MG63 (cell line): ENCODE measurements at regions not wholly inside any gene's neighbourhood (a gene's known extent, or its start where the extent isn't known, plus 50 kb on each side); places are given as distances from the start of the nearest gene placed in this dataset.
A peak's percentile ranks its signal among the peaks of the same experiment; 100 is the strongest.
"Not testable (repeated sequence)": the region's sequence is repeated elsewhere in the genome, so short reads cannot be mapped to it uniquely, and the experiment has no call there.

ENCODE experiments used
- DNase-seq: peaks from one replicate; pipeline ENCODE4 v3.0.0-alpha.2; 2020
- H3K27me3 ChIP-seq: fragments of 250-450 bp; sonication (Bioruptor Pico); 2 replicates; pipeline ENCODE4 v1.5.1; 2020; ENCODE audit warnings: mild to moderate bottlenecking, moderate library complexity
- H3K36me3 ChIP-seq: fragments of 250-450 bp; sonication (Bioruptor Pico); 2 replicates; pipeline ENCODE4 v1.5.1; 2020; ENCODE audit warnings: mild to moderate bottlenecking, moderate library complexity
- H3K4me3 ChIP-seq: fragments of 250-450 bp; sonication (Bioruptor Pico); 2 replicates; pipeline ENCODE4 v1.5.1; 2020; ENCODE audit warnings: mild to moderate bottlenecking, moderate library complexity
- H3K9me3 ChIP-seq: fragments of 250-450 bp; sonication (Bioruptor Pico); 2 replicates; pipeline ENCODE4 v1.5.1; 2020; ENCODE audit warnings: mild to moderate bottlenecking, moderate library complexity

DNA sequence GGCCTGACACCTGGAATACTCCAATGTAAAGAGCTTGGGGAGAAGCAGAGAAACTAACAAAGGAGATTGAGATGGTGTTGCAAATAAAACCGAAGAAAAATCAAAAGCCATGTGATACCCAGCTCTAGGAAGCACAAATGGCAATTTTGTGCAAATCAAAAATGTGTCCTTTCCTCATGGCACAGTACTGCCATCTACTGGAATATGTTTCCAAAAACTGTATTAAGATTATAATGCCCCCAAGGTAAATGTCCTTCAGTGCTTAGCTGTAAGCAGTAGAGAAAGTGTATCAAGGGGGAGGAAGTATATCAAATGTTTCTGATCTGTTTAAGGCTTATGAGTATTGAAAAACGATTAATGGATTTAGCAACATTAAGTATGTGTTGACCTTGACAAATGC is 620.3 kb downstream of the ZWINT start:
- not testable (repeated sequence) for H3K36me3 ChIP-seq, DNase-seq, H3K27me3 ChIP-seq, H3K4me3 ChIP-seq, H3K9me3 ChIP-seq

DNA sequence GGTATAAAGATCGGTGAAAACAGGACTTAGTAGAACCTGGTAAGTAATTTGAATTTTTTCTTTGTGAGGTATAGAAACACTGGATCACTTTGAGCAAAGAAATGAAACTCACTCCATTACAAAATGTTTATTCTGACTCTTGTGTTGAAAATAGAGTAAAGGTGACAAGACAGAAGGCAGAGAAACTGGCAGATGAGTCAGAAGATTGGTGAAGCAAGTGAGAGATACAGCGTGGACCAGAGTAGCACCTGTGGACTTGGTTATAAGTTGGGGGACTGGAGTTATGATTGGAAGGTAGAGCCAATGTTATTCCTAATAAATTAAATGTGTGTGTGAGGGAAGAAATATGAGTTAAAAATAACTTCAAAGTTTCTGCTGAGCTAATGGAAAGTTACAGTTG is 620.9 kb downstream of the ZWINT start:
- H3K4me3 ChIP-seq, result no peak overlapping the region
- no peaks in the 10 kb centered on the region for H3K36me3 ChIP-seq
- DNase-seq, result no peak
- H3K27me3 ChIP-seq, result no peaks in the 10 kb centered on the region
- no peaks in the 10 kb centered on the region for H3K9me3 ChIP-seq

DNA sequence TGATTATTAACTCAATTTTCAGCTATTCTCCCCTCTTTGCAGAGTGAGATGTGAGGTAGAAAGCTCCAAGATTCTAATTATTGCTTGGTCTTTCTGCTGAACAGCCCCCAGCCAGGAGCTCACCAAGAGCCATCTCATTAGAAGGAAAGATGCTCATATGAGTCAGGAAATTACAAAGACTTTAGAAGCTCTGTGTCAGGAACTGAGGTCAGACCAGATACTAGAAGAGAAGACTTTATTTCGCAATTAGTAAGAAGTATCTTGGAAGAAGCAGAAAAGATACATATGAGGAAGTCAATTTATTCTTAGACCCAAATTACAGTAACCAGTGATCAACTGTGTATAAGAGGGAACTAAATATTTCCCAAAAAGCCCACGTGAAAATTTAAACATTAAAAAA is 626.9 kb downstream of the ZWINT start:
- H3K9me3 ChIP-seq, result no peaks in the 10 kb centered on the region
- no peak overlapping the region for H3K4me3 ChIP-seq
- no peaks in the 10 kb centered on the region for H3K36me3 ChIP-seq
- H3K27me3 ChIP-seq, result no peaks in the 10 kb centered on the region
- DNase-seq, result no peak

DNA sequence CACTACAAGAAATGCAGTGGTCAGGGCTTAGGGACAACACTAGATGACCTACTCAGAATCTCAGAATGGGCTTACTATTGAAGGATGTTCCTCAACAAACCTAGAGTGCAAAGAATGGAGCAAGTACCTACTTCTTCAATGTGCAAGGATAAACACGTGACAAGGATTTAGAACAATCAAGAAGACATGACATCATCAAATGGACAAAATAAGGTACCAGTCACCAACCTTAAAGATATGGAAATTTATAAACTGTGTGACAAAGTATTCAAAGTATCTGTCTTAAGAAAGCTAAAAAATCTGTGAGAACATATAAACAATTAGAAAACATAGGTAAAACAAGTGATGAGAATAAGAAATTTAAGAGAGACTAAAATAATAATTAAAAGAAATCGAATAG is 656.1 kb downstream of the ZWINT start:
- DNase-seq, result no peak
- Histone ChIP-seq H3K9me3 (no peaks in the 10 kb centered on the region), H3K27me3 (no peaks in the 10 kb centered on the region), H3K36me3 (no peaks in the 10 kb centered on the region), H3K4me3 (no peak overlapping the region)

DNA sequence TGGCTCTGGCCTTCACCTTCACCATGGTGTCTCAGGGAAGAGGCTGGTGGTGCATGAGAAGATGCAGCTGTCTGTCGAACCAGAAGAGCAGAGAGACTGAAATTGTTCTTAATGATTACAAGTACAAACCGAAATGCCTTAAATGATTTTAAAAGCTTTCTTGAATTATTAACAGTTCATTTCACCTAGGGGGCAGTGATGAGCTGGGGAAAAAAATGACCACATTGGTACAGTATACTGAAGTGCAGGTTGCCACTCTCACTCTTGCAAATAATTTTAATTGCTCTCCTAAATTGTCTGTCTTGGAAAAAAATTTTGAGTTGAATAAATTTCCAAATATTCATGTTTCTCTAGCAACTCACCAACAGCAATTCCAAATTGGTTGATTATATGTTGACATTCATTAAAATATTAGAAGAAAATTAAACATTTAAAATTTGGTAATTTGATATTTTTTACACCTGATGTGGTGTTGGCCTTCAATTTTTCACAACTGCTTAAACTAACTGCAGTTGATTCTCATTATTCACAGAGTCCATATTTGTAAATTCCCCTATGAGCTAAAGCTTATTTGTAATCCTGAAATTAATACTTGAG is 692.6 kb downstream of the ZWINT start:
- H3K4me3 ChIP-seq, result no peak overlapping the region
- H3K9me3 ChIP-seq, result no peaks in the 10 kb centered on the region
- DNase-seq, result no peak
- no peaks in the 10 kb centered on the region for H3K36me3 ChIP-seq
- no peaks in the 10 kb centered on the region for H3K27me3 ChIP-seq

DNA sequence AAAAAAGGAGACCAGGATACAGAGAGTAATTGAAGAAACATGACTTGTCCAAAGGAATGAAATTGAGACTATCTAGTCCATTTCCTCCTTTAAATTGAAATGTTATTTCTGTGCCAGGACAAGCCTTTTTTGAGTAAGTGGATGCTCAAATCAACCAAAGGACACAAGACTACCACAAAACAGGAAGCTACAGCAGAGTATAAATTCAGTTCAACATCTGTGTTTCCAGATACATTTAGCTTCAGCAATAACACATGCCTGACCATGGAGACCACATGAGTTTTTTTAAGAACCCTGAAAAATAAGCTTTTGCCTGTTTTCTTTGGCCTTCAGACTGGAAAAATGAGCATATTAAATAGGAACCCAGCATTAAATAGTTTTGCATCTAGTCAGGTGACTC is 707.5 kb downstream of the ZWINT start:
- Histone ChIP-seq H3K36me3 (no peaks in the 10 kb centered on the region), H3K27me3 (no peaks in the 10 kb centered on the region)

DNA sequence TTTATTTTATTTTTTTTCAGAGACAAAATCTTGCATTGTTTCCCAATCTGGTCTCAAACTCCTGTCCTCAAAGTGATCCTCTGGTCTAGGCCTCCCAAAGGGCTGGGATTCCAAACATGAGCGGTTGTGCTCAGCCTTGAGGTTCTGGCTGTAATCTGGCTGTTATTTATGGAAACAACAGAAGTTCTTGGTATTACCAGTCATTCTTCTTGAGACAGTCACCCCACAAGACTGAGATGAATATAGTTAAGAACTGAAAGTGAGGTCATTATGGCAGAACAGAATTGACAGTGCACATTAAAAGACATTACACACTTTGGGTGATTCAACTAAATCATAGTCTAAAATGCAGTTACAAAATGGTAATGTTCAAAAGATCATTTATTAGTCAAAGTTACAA is 719.5 kb downstream of the ZWINT start:
- no peak overlapping the region for H3K4me3 ChIP-seq
- H3K9me3 ChIP-seq, result no peaks in the 10 kb centered on the region
- H3K36me3 ChIP-seq, result no peaks in the 10 kb centered on the region
- H3K27me3 ChIP-seq, result no peaks in the 10 kb centered on the region
- DNase-seq, result no peak

More for the DNA sequence above, 707.5 kb downstream of the ZWINT start:
- H3K4me3 ChIP-seq, result no peak overlapping the region
- no peak for DNase-seq
- H3K9me3 ChIP-seq, result no peaks in the 10 kb centered on the region

DNA sequence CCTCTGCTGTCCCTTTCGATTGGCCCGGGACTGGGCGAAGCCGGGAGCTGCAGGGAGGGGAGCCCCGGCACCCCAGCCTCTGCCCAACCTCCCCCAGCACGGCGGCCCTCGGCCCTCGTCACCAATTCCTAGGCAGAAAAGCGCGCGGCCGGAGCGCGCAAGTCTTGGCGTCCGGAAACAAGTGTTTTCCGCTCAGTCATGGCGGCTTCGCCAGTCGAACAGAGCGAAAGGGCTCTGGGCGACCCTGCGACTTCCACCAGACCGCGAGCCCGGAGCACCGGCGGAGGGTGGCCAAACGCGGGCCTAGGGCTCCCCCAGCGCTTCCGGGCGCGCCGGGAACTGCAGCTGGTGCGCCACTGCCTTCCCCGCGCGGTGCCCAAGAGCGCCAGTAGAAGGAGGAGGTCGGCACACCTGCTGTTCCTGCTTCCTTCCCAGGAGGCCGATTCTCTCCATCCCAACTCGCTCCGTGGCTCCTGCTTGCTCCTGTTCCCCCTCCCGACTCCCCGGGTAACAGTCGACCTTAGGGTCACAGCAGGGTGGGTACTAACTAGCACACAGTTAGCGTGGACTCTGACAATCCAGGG is 729.9 kb downstream of the ZWINT start:
- no peaks in the 10 kb centered on the region for H3K36me3 ChIP-seq
- H3K4me3 ChIP-seq, result peak overlapping the region; percentile 53
- H3K9me3 ChIP-seq, result no peaks in the 10 kb centered on the region
- peaks cover 22% of the 10 kb centered on the region for H3K27me3 ChIP-seq
- peak; percentile 58 for DNase-seq

DNA sequence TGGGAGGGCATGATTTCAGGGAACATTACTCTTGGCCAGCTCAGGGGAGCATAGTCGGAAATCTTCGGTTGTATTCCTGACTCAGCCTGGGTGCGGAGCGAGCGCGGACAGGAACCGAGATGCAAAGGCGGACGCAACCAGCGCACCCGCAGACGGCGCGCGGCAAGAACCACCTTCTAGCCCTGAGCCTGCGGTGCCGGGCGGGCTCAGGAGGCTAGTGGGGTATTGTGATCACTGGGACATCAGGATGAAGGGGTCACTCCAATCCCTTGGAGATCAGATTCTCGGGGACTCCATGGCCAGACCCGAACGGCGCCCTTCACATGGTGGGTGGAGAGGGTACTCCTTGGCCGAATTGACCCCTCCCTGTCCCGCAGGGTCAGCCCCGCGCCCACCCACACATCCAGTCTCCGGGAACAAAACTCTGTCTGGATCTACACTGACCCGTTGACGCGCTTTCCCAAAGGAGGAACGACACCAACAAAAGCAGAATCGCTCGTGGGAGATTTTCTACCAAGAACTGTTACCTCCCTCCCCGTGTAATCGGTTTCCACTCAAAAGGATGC is 730.5 kb downstream of the ZWINT start:
- Histone ChIP-seq H3K4me3 (peak overlapping the region; percentile 53), H3K36me3 (no peaks in the 10 kb centered on the region), H3K27me3 (peaks cover 22% of the 10 kb centered on the region), H3K9me3 (no peaks in the 10 kb centered on the region)
- DNase-seq, result no peak

DNA sequence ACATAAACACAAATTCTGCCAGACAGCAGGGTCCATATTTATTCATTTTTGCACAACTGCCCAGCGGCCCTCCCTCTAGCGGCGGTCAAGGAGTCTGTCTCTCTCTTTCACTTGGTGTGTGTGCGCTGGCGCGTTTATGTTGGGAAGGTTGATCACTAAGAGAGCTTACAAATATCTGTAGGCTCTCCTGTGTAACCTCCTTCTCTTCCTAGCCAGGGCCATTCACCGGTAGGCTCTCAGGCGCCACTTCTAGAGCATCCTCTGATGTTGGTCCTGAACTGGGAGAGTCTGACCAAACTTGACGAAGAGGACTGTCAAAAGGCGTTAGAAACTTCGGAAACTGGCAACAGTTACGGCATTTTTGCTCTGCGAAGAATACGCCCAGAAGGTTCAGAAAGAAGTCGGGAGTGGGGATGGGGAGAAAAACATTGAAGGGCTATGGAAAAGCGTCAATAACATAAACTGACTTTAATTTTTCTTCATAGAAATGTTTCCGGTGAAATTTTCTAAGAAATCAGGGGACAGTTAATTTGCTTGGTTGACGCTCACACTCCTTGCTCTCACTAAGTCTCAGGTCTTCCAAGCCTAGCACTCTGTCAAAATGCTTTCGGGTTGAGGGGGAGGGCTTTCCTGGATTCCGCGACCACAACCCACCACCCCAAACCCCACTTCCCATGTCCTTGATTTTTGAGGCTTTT is 731.1 kb downstream of the ZWINT start:
- Histone ChIP-seq H3K9me3 (no peaks in the 10 kb centered on the region), H3K36me3 (no peaks in the 10 kb centered on the region), H3K27me3 (peaks cover 22% of the 10 kb centered on the region), H3K4me3 (peak overlapping the region; percentile 53)
- DNase-seq, result peak; percentile 37

DNA sequence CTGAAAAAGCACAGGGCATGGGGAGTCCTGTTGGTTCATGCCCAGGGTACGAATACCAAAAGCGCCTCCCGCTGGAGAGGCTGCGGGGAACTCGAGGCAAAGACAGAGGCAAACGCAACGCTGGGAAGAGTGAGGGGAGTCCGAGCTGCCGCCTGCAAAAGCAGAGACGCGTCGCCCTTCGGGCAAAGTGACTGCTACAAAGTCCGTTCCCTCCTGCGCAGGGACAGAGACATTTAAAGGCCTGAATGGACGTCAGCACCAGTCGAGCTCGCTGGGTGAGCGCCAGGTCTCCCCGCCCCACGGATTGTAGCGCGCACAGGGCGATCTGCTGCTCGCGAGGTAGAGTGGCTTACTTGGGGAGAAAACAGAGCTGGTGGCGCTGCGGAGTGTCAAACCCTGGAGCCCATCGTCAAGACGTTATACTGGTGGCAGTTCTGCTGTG is 732.8 kb downstream of the ZWINT start:
- H3K9me3 ChIP-seq, result no peaks in the 10 kb centered on the region
- H3K27me3 ChIP-seq, result peaks cover 22% of the 10 kb centered on the region
- no peak for DNase-seq
- no peaks in the 10 kb centered on the region for H3K36me3 ChIP-seq
- peak overlapping the region; percentile 27 for H3K4me3 ChIP-seq

DNA sequence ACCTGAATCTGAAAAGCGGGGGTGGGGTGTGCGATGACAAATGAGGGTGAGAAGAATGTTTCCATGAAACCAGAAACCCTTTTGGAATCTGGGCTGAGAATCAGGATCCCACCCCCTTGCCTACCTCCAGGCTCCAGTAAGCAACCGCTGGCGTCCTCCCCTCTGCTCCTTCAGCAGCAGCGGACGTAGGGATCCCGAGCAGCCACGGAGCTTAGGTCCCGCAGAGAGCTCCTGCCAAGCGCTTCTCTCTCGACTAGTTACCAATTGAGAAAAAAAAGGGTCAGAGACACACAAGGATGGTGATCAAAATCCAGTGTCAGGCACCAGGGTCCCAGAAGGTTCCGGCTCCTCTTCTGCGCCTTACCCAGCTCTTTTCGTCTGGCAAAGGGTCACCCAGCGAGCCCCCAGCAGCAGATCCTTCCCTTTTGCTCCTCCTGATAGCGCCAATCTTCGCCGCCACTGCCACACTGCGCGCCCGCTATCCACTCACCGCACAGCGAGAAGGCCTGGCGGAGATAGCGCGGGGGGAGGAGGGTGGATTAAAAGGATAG is 733.5 kb downstream of the ZWINT start:
- no peak for DNase-seq
- Histone ChIP-seq H3K27me3 (peaks cover 22% of the 10 kb centered on the region), H3K36me3 (no peaks in the 10 kb centered on the region), H3K4me3 (peak overlapping the region; percentile 4; the same call in 1 of the 2 replicates), H3K9me3 (no peaks in the 10 kb centered on the region)

DNA sequence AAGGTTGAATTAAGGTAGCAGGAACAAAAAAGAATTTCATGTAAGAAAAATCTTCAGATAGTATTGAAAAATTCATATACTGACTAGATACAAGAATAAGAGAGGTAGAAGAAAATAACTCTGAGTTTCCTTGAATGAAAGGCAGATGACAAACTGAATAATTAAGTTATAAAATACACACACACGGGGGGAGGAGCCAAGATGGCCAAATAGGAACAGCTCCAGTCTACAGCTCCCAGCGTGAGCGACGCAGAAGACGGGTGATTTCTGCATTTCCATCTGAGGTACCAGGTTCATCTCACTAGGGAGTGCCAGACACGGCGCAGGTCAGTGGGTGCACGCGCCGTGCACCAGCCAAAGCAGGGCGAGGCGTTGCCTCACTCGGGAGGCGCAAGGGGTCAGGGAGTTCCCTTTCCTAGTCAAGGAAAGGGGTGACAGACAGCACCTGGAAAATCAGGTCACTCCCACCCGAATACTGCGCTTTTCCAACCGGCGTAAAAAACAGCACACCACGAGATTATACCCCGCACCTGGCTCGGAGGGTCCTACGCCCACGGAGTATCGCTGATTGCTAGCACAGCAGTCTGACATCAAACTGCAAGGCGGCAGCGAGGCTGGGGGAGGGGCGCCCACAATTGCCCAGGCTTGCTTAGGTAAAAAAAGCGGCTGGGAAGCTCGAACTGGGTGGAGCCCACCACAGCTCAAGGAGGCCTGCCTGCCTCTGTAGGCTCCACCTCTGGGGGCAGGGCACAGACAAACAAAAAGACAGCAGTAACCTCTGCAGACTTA is 759.2 kb downstream of the ZWINT start:
- not testable (repeated sequence) for H3K36me3 ChIP-seq, H3K4me3 ChIP-seq, H3K9me3 ChIP-seq, H3K27me3 ChIP-seq
- peak; percentile 2 for DNase-seq

DNA sequence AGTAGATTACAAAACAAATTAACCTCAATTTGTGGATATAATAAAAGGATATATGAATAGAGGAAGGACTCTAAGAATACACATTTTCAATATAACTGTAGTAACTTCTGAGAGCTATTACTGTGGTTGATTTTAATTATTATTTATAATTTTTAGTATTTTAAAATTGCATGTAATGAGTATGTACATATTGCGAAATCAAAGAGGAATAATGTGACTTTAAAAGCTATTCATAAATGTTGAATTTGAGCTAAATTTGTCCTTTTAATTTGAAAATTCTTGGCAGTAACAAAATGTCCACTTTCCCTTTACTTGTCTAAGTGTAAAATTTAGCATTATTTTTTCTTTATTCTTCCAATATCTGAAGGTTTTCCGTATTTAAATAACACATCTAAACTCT is 750.6 kb upstream of the PCDH15 start:
- Histone ChIP-seq H3K9me3 (no peaks in the 10 kb centered on the region), H3K27me3 (no peaks in the 10 kb centered on the region), H3K36me3 (no peaks in the 10 kb centered on the region), H3K4me3 (no peak overlapping the region)
- no peak for DNase-seq

DNA sequence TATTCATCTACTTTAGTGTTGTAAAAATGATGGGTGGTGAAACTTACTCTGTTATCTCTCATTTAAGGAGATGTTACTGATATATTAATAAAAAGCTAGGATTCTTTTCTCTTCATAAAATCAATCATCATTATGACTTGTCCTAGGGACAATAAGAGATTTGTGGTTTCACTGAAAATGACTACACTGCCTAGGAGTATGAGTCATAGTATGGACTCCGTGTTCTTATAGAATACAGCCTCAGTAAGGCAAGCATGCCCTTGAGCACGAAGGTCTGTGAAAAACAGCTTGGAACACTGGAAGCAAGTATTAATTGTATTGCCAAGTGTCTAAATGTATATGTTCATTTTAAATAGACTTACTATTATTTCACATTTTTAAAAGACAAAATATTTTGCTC is 749.2 kb upstream of the PCDH15 start:
- no peak for DNase-seq
- Histone ChIP-seq H3K36me3 (no peaks in the 10 kb centered on the region), H3K9me3 (no peaks in the 10 kb centered on the region), H3K27me3 (no peaks in the 10 kb centered on the region), H3K4me3 (no peak overlapping the region)

DNA sequence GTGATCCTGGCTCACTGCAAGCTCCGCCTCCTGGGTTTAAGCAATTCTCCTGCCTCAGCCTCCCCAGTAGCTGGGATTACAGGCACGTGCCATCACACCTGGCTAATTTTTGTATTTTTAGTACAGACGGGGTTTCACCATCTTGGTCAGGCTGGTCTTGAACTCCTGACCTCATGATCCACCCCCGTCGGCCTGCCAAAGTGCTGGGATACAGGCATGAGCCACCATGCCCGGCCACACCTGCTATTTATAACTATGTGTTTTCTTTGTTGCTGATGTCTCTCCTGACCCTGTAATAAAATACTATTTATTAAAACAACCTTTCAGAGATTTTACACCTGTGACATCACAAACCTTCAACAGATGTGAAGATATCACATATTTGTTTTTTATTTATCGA is 736.5 kb upstream of the PCDH15 start:
- H3K27me3 ChIP-seq, DNase-seq, H3K4me3 ChIP-seq, H3K36me3 ChIP-seq, H3K9me3 ChIP-seq: not testable (repeated sequence)

DNA sequence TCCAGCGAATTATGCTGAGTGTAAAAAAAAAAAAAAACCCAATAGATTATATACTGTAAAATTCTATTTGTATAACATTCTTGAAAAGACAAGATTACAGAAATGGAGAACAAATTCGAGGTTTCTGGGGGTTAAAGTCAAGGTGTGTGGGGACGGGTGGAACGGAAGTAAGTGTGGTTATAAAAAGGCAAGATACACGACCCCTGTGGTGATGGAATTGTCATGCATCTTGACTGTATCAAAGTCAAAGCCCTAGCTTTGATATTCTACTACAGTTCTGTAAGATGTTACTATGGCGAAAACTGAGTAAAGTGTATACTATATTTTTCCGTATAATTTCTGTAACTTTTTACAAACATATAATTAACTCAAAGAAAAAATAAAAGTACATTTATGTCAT is 718.2 kb upstream of the PCDH15 start:
- Histone ChIP-seq H3K36me3 (no peaks in the 10 kb centered on the region), H3K4me3 (no peak overlapping the region), H3K27me3 (no peaks in the 10 kb centered on the region; the same call in 1 of the 2 replicates), H3K9me3 (no peaks in the 10 kb centered on the region)
- DNase-seq, result no peak
